Suprapubic skin (tissue), 4 donors: ENCODE measurements at regions not wholly inside any gene's neighbourhood (a gene's known extent, or its start where the extent isn't known, plus 50 kb on each side); places are given as distances from the start of the nearest gene placed in this dataset.
"Not testable (repeated sequence)": the region's sequence is repeated elsewhere in the genome, so short reads cannot be mapped to it uniquely, and the experiment has no call there.

Source experiments
- POLR2A ChIP-seq, 2 donors: fragments of 450-650 bp; IDR thresholded peaks; one replicate each; pipeline ENCODE4 v1.6.1; 2017; ENCODE audit warnings: antibody characterized with exemption in 2 of 2, mild to moderate bottlenecking in 2 of 2, moderate library complexity in 2 of 2
- POLR2AphosphoS5 ChIP-seq, 3 donors: sonication (generic); formaldehyde crosslinking; IDR thresholded peaks; one replicate each; pipeline ENCODE4 v1.6.1; 2017; ENCODE audit warnings: antibody characterized with exemption in 3 of 3
- TF ChIP-seq, protein P1 (sequence below), 2 donors: fragments of 200-600 bp in 1 of 2; fragments of 450-650 bp in 1 of 2; sonication (generic) in 1 of 2; IDR thresholded peaks; one replicate each; pipeline ENCODE4 v1.5.1; 2016 to 2019; ENCODE audit warnings: antibody characterized with exemption in 2 of 2, mild to moderate bottlenecking in 1 of 2, moderate library complexity in 1 of 2

DNA sequence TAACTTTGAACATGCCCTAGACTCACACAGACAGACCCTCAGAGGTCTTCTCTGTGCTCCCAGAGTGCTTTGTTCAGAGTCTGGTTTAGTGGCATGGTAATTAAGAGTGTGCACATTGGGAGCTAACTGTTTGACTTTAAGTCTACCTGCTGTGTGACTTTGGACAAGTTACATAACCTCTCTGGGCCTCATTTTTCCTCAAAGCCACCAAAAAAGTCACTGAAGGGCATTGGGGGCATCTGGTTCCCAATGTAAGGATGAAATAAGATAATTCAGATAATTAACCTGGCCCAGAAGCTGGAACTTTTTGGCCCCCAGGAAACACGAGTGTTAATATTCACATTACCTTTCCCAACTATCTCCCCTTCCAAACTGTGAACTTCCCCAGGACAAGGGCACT is 341.1 kb downstream of the BCL2L11 start:
- TF ChIP-seq, protein P1, sequence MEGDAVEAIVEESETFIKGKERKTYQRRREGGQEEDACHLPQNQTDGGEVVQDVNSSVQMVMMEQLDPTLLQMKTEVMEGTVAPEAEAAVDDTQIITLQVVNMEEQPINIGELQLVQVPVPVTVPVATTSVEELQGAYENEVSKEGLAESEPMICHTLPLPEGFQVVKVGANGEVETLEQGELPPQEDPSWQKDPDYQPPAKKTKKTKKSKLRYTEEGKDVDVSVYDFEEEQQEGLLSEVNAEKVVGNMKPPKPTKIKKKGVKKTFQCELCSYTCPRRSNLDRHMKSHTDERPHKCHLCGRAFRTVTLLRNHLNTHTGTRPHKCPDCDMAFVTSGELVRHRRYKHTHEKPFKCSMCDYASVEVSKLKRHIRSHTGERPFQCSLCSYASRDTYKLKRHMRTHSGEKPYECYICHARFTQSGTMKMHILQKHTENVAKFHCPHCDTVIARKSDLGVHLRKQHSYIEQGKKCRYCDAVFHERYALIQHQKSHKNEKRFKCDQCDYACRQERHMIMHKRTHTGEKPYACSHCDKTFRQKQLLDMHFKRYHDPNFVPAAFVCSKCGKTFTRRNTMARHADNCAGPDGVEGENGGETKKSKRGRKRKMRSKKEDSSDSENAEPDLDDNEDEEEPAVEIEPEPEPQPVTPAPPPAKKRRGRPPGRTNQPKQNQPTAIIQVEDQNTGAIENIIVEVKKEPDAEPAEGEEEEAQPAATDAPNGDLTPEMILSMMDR (IDR thresholded peaks at IDR 0.05), result not testable (repeated sequence)
- TF ChIP-seq POLR2AphosphoS5, POLR2A (IDR thresholded peaks at IDR 0.05): not testable (repeated sequence)
